H1 (cell line): ENCODE measurements at regions not wholly inside any gene's neighbourhood (a gene's known extent, or its start where the extent isn't known, plus 50 kb on each side); places are given as distances from the start of the nearest gene placed in this dataset.
A peak's percentile ranks its signal among the peaks of the same experiment; 100 is the strongest.

ENCODE experiments used
- CTCF ChIA-PET: fragments of 300-600 bp; sonication (Branson Sonifier 250); formaldehyde crosslinking; loops from one replicate; lab custom pipeline; 2021; ENCODE audit not compliant: partially characterized antibody; lab: Charles Lee
- POLR2A ChIA-PET: fragments of 300-600 bp; sonication (Branson Sonifier 250); formaldehyde crosslinking; loops from one replicate; lab custom pipeline; 2021; ENCODE audit warnings: inconsistent platforms; ENCODE audit not compliant: partially characterized antibody; lab: Charles Lee
- DNase-seq, 2 experiments: peaks; one replicate each; pipeline versions ENCODE4 v3.0.0 to v3.0.0-alpha.2; 2010 to 2022; ENCODE audit warnings: low spot score in 2 of 2, low read depth in 1 of 2, mixed read lengths in 1 of 2
- FAIRE-seq: peaks from 2 replicates; lab custom pipeline; 2011; peaks lifted over from hg19 to GRCh38; lab: Jason Lieb, UNC
- H2AFZ ChIP-seq: 2 replicates; pipeline ENCODE4 v1.8.1; 2012; ENCODE audit warnings: low read length, inconsistent platforms
- H2AK5ac ChIP-seq: 2 replicates; pipeline ENCODE4 v1.6.1; 2013; ENCODE audit warnings: low read depth, low read length
- H2BK120ac ChIP-seq: replicated peaks from 2 replicates; pipeline ENCODE3; 2013; ENCODE audit warnings: low read depth, low read length, inconsistent platforms
- H2BK12ac ChIP-seq: 2 replicates; pipeline ENCODE4 v1.6.1; 2013; ENCODE audit warnings: low read depth, low read length
- H2BK15ac ChIP-seq: 2 replicates; pipeline ENCODE4 v1.6.1; 2013; ENCODE audit warnings: low read length
- H2BK20ac ChIP-seq: 2 replicates; pipeline ENCODE4 v1.6.1; 2013; ENCODE audit warnings: low read length
- H2BK5ac ChIP-seq: 2 replicates; pipeline ENCODE4 v1.6.1; 2013; ENCODE audit warnings: low read depth, low read length
- H3K14ac ChIP-seq: 2 replicates; pipeline ENCODE4 v1.6.1; 2013; ENCODE audit warnings: inconsistent platforms; ENCODE audit not compliant: insufficient read length
- H3K18ac ChIP-seq: 2 replicates; pipeline ENCODE4 v1.6.1; 2013; ENCODE audit warnings: low read length; ENCODE audit errors: extremely low read depth
- H3K23ac ChIP-seq: 2 replicates; pipeline ENCODE4 v1.6.1; 2013; ENCODE audit warnings: inconsistent platforms; ENCODE audit not compliant: insufficient read length
- H3K23me2 ChIP-seq: 2 replicates; pipeline ENCODE4 v1.6.1; 2013; ENCODE audit warnings: low read depth, low read length
- H3K27ac ChIP-seq: 2 replicates; pipeline ENCODE4 v1.6.1; 2011; ENCODE audit warnings: low read depth, low read length, inconsistent platforms
- H3K27me3 ChIP-seq, 4 experiments: replicated peaks in 1 of 4; 1 replicate in 1 of 4; 2 replicates in 3 of 4; pipeline versions ENCODE4 v1.6.1 to v1.8.1; 2011 to 2013; ENCODE audit warnings: low read length in 3 of 4, mild to moderate bottlenecking in 3 of 4, inconsistent platforms in 2 of 4, mixed read lengths in 2 of 4, moderate library complexity in 1 of 4; ENCODE audit not compliant: control insufficient read depth in 3 of 4, insufficient read depth in 3 of 4; ENCODE audit errors: extremely low read depth in 1 of 4
- H3K36me3 ChIP-seq, 4 experiments: 2 replicates each; pipeline versions ENCODE4 v1.6.1 to v1.8.1; 2011 to 2013; ENCODE audit warnings: mild to moderate bottlenecking in 4 of 4, low read length in 3 of 4, moderate library complexity in 2 of 4, control low read depth in 1 of 4, inconsistent platforms in 1 of 4; ENCODE audit not compliant: insufficient read depth in 4 of 4, control insufficient read depth in 2 of 4
- H3K4ac ChIP-seq: replicated peaks from 2 replicates; pipeline ENCODE3; 2013; ENCODE audit warnings: low read length, low read depth, mixed read lengths, inconsistent platforms; ENCODE audit not compliant: insufficient read length
- H3K4me1 ChIP-seq, 4 experiments: replicated peaks in 1 of 4; 1 replicate in 1 of 4; 2 replicates in 3 of 4; pipeline versions ENCODE4 v1.6.1 to v1.8.1; 2011 to 2013; ENCODE audit warnings: low read length in 3 of 4, inconsistent platforms in 2 of 4, mixed read lengths in 1 of 4; ENCODE audit not compliant: insufficient read depth in 4 of 4, control insufficient read depth in 3 of 4
- H3K4me2 ChIP-seq, 2 experiments: 2 replicates each; pipeline versions ENCODE4 v1.6.1 to v1.8.1; 2011 to 2013; ENCODE audit warnings: low read depth in 2 of 2, low read length in 2 of 2, control low read depth in 1 of 2, inconsistent platforms in 1 of 2, mild to moderate bottlenecking in 1 of 2; ENCODE audit not compliant: insufficient read depth in 1 of 2
- H3K4me3 ChIP-seq, 4 experiments: fragments of 200-600, 300-600 bp in 1 of 4; sonication (generic), shearing (Covaris generic), sonication (Bioruptor Twin) in 1 of 4; 2 replicates each; pipeline versions ENCODE4 v1.5.1 to v1.8.1; 2011 to 2016; ENCODE audit warnings: low read length in 4 of 4, low read depth in 3 of 4, control low read depth in 2 of 4, inconsistent platforms in 2 of 4, mild to moderate bottlenecking in 2 of 4, mixed read lengths in 1 of 4, moderate library complexity in 1 of 4; ENCODE audit not compliant: insufficient read depth in 2 of 4; ENCODE audit errors: extremely low read depth in 1 of 4
- H3K56ac ChIP-seq: replicated peaks from 2 replicates; pipeline ENCODE3; 2013; ENCODE audit warnings: low read depth, mild to moderate bottlenecking, mixed read lengths, low read length, inconsistent platforms; ENCODE audit not compliant: insufficient read length
- H3K79me1 ChIP-seq: 2 replicates; pipeline ENCODE4 v1.6.1; 2013; ENCODE audit warnings: low read depth, low read length, control low read depth
- H3K79me2 ChIP-seq, 2 experiments: 2 replicates each; pipeline versions ENCODE4 v1.6.1 to v1.8.1; 2012 to 2013; ENCODE audit warnings: low read length in 2 of 2, mild to moderate bottlenecking in 2 of 2, inconsistent platforms in 1 of 2; ENCODE audit not compliant: insufficient read depth in 2 of 2, control insufficient read depth in 1 of 2
- H3K9ac ChIP-seq, 4 experiments: replicated peaks in 1 of 4; 1 replicate in 1 of 4; 2 replicates in 3 of 4; pipeline versions ENCODE4 v1.6.1 to v1.8.1; 2011 to 2013; ENCODE audit warnings: low read depth in 3 of 4, low read length in 3 of 4, control low read depth in 2 of 4, mild to moderate bottlenecking in 2 of 4, moderate library complexity in 2 of 4, inconsistent platforms in 1 of 4; ENCODE audit errors: extremely low read depth in 1 of 4
- H3K9me3 ChIP-seq, 2 experiments: 2 replicates each; pipeline versions ENCODE4 v1.6.1 to v1.8.1; 2012 to 2013; ENCODE audit warnings: mild to moderate bottlenecking in 2 of 2, moderate library complexity in 2 of 2, control low read depth in 1 of 2, inconsistent platforms in 1 of 2, low read depth in 1 of 2, low read length in 1 of 2, mixed read lengths in 1 of 2; ENCODE audit not compliant: insufficient read depth in 2 of 2
- H4K20me1 ChIP-seq, 2 experiments: replicated peaks in 1 of 2; 2 replicates each; pipeline versions ENCODE3 to v1.8.1; 2011 to 2013; ENCODE audit warnings: inconsistent platforms in 2 of 2, low read length in 2 of 2, mild to moderate bottlenecking in 1 of 2; ENCODE audit not compliant: insufficient read depth in 2 of 2, control insufficient read depth in 1 of 2
- H4K5ac ChIP-seq: 2 replicates; pipeline ENCODE4 v1.6.1; 2013; ENCODE audit warnings: low read length, low read depth, mixed read lengths, inconsistent platforms; ENCODE audit not compliant: insufficient read length
- H4K8ac ChIP-seq: 2 replicates; pipeline ENCODE4 v1.8.0; 2013; ENCODE audit warnings: mild to moderate bottlenecking, moderate library complexity, low read length, inconsistent platforms; ENCODE audit not compliant: insufficient read depth; ENCODE audit errors: extremely low read depth
- H4K91ac ChIP-seq: replicated peaks from 2 replicates; pipeline ENCODE3; 2013; ENCODE audit warnings: low read length, mixed read lengths, inconsistent platforms; ENCODE audit not compliant: insufficient read length
- NANOG ChIP-seq: IDR thresholded peaks from 2 replicates; pipeline ENCODE4 v1.6.1; 2011; ENCODE audit warnings: low read length, low read depth, mild to moderate bottlenecking, inconsistent platforms; ENCODE audit not compliant: insufficient read depth, poor library complexity, severe bottlenecking
- NRF1 ChIP-seq: IDR thresholded peaks from 2 replicates; pipeline ENCODE4 v1.6.1; 2011; ENCODE audit warnings: mild to moderate bottlenecking, low read depth, low read length, improper control_type of control experiment
- ZNF274 ChIP-seq: IDR thresholded peaks from 2 replicates; pipeline ENCODE4 v1.7.0; 2012; ENCODE audit warnings: low read length, borderline replicate concordance; ENCODE audit errors: extremely low read depth
- WGBS, 2 experiments: shearing (Covaris generic) in 1 of 2; methylation state at CpG; one replicate each; pipeline versions ENCODE4 v1.1.6 to v1.1.7; 2013 to 2015; ENCODE audit warnings: low lambda C conversion rate in 2 of 2, mixed read lengths in 2 of 2, inconsistent platforms in 1 of 2, low coverage in 1 of 2, missing lambda C conversion rate in 1 of 2; ENCODE audit not compliant: insufficient replicate concordance in 2 of 2, insufficient coverage in 1 of 2, insufficient read length in 1 of 2; ENCODE audit errors: extremely low coverage in 1 of 2, missing lambda C conversion rate in 1 of 2; 5-methylcytosine and 5-hydroxymethylcytosine counted together

- ChIA-PET POLR2A (no interaction called here), CTCF (no interaction called here)
- Histone ChIP-seq H3K23me2 (no peaks in the 10 kb centered on the region), H2BK5ac (no peak overlapping the region), H2AFZ (0 out of 2 replicates have a peak overlapping the region, but pooled peaks have one; percentile 41), H4K8ac (no peak overlapping the region), H4K91ac (no peak overlapping the region), H2BK15ac (no peak overlapping the region), H4K5ac (no peak overlapping the region), H3K18ac (no peak overlapping the region), H3K27ac (no peak overlapping the region), H4K20me1 (no peaks in the 10 kb centered on the region), H2BK12ac (no peak overlapping the region), H3K4me3 (no peak overlapping the region), H2BK120ac (no peak overlapping the region), H3K9me3 (no peaks in the 10 kb centered on the region), H3K4ac (no peak overlapping the region), H2AK5ac (no peak overlapping the region), H3K4me1 (no peaks in the 10 kb centered on the region), H2BK20ac (no peak overlapping the region), H3K27me3 (no peaks in the 10 kb centered on the region), H3K9ac (no peak overlapping the region), H3K4me2 (no peak overlapping the region), H3K23ac (no peak overlapping the region), H3K79me1 (no peaks in the 10 kb centered on the region), H3K79me2 (no peaks in the 10 kb centered on the region), H3K36me3 (no peaks in the 10 kb centered on the region), H3K14ac (no peak overlapping the region), H3K56ac (no peak overlapping the region)
- no peak for FAIRE-seq
- 84% methylated on average over 2 of the region's 2 CpGs; no CpG with 5 or more reads in 1 of the 2 experiments for WGBS, 2 experiments
- no peak for DNase-seq
- TF ChIP-seq ZNF274 (no peak), NANOG (no peak), NRF1 (no peak)
Observed at GRCh38 chr21:20258542-20258941, 739.7 kb upstream of the NCAM2 start.
